Right cardiac atrium (tissue), 5 donors: ENCODE measurements at regions not wholly inside any gene's neighbourhood (a gene's known extent, or its start where the extent isn't known, plus 50 kb on each side); places are given as distances from the start of the nearest gene placed in this dataset.
A peak's percentile ranks its signal among the peaks of the same experiment; 100 is the strongest.
"Not testable (repeated sequence)": the region's sequence is repeated elsewhere in the genome, so short reads cannot be mapped to it uniquely, and the experiment has no call there.

Source experiments
- ATAC-seq, 2 donors: fragments of 200-7000 bp; cut with Tn5 transposase; one replicate each; pipeline versions ENCODE4 v1.8.0 to v1.9.1; 2020; ENCODE audit warnings: moderate library complexity in 2 of 2, mild to moderate bottlenecking in 1 of 2
- DNase-seq, 3 donors: peaks; one replicate each; pipeline ENCODE4 v3.0.0-alpha.2; 2020
- H3K27ac ChIP-seq: one replicate; pipeline ENCODE4 v1.5.1; 2013; ENCODE audit warnings: mild to moderate bottlenecking, low read length, control low read depth, moderate library complexity
- H3K27me3 ChIP-seq: one replicate; pipeline ENCODE4 v1.6.1; 2013; ENCODE audit not compliant: control insufficient read depth, insufficient read depth
- H3K4me1 ChIP-seq: one replicate; pipeline ENCODE4 v1.6.1; 2013; ENCODE audit warnings: low read length; ENCODE audit not compliant: control insufficient read depth, insufficient read depth
- H3K4me3 ChIP-seq: one replicate; pipeline ENCODE4 v1.5.1; 2013; ENCODE audit warnings: low read length, control low read depth
- H3K9me3 ChIP-seq: one replicate; pipeline ENCODE4 v1.6.1; 2013; ENCODE audit warnings: low read length; ENCODE audit not compliant: control insufficient read depth
- WGBS: extraction: QIAGEN DNeasy Blood & Tissue Kit; methylation state at CpG from one replicate; pipeline ENCODE4 v1.1.7; 2013; 5-methylcytosine and 5-hydroxymethylcytosine counted together
- intact Hi-C, 4 donors: fragments of 100-400 bp; cut with DNase I; formaldehyde crosslinking; loops; one replicate each; pipeline versions ENCODE4 v1.11.0 to v1.14.0; 2022 to 2023
- donor health status: healthy with polysubstance abuse.
- donor health status: DM: no; HTN: yes; CAD: no.
- donor health status: DM: no; HTN: no; CAD: no.
- donor health status: DM: no; HTN: yes; CAD: no; lungs with severe emphysema.
- donor health status: DM: yes; HTN: yes; CAD: no.

- H3K27me3 ChIP-seq, result no peaks in the 10 kb centered on the region
- no peaks in the 10 kb centered on the region for H3K4me1 ChIP-seq
- 84% methylated on average over 4 of the region's 4 CpGs for WGBS
- H3K27ac ChIP-seq, result no peak overlapping the region
- DNase-seq (no peak), ATAC-seq (no peak)
- intact Hi-C loops, result no loop called here
- no peaks in the 10 kb centered on the region for H3K9me3 ChIP-seq
- H3K4me3 ChIP-seq, result no peak overlapping the region
Observed at GRCh38 chr14:44612002-44612401, 104.9 kb upstream of the FSCB start.

GRCh38 chr14:44609876-44610510 lies 102.9 kb upstream of the FSCB start:
- Histone ChIP-seq H3K27me3 (no peaks in the 10 kb centered on the region), H3K4me1 (no peaks in the 10 kb centered on the region), H3K9me3 (no peaks in the 10 kb centered on the region), H3K27ac (no peak overlapping the region), H3K4me3 (no peak overlapping the region)
- intact Hi-C loops, result no loop called here
- 50% methylated on average over 5 of the region's 5 CpGs for WGBS
- DNase-seq (no peak), ATAC-seq (no peak)

- DNase-seq (no peak), ATAC-seq (no peak)
- intact Hi-C loops, result no loop called here
- no peaks in the 10 kb centered on the region for H3K27me3 ChIP-seq
- no peaks in the 10 kb centered on the region for H3K9me3 ChIP-seq
- no peak overlapping the region for H3K27ac ChIP-seq
- H3K4me1 ChIP-seq, result no peaks in the 10 kb centered on the region
- WGBS, result 64% methylated on average over 1 of the region's 1 CpG
- no peak overlapping the region for H3K4me3 ChIP-seq
Observed at GRCh38 chr14:44609201-44609600, 102.1 kb upstream of the FSCB start.

GRCh38 chr14:44607701-44608100 lies 100.6 kb upstream of the FSCB start:
- intact Hi-C loops, result no loop called here

GRCh38 chr14:44606576-44606975 lies 99.5 kb upstream of the FSCB start:
- WGBS, result 76% methylated on average over 3 of the region's 3 CpGs
- no peaks in the 10 kb centered on the region for H3K9me3 ChIP-seq
- ATAC-seq (no peak), DNase-seq (no peak)
- no peak overlapping the region for H3K4me3 ChIP-seq
- no peaks in the 10 kb centered on the region for H3K4me1 ChIP-seq
- H3K27ac ChIP-seq, result no peak overlapping the region
- intact Hi-C loops, result no loop called here
- no peaks in the 10 kb centered on the region for H3K27me3 ChIP-seq

More at GRCh38 chr14:44607701-44608100, 100.6 kb upstream of the FSCB start:
- H3K9me3 ChIP-seq, result no peaks in the 10 kb centered on the region
- ATAC-seq, result no peak
- DNase-seq, result no peak
- 93% methylated on average over 1 of the region's 1 CpG for WGBS
- no peak overlapping the region for H3K27ac ChIP-seq
- H3K4me3 ChIP-seq, result no peak overlapping the region
- no peaks in the 10 kb centered on the region for H3K27me3 ChIP-seq
- no peaks in the 10 kb centered on the region for H3K4me1 ChIP-seq

- H3K27ac ChIP-seq, H3K4me3 ChIP-seq, ATAC-seq, intact Hi-C loops, H3K9me3 ChIP-seq, H3K27me3 ChIP-seq, H3K4me1 ChIP-seq: not testable (repeated sequence)
- peak in 1 of 3 donors; percentile 39 for DNase-seq
- 97% methylated on average over 37 of the region's 37 CpGs for WGBS
Observed at GRCh38 chr14:44601266-44601665, 94.2 kb upstream of the FSCB start.

- Histone ChIP-seq H3K27ac (no peak overlapping the region), H3K9me3 (no peaks in the 10 kb centered on the region), H3K4me1 (no peaks in the 10 kb centered on the region), H3K4me3 (no peak overlapping the region), H3K27me3 (no peaks in the 10 kb centered on the region)
- 86% methylated on average over 3 of the region's 3 CpGs for WGBS
- no peak for DNase-seq
- intact Hi-C loops, result no loop called here
- ATAC-seq, result no peak
Observed at GRCh38 chr14:44589180-44589579, 82.1 kb upstream of the FSCB start.

- Histone ChIP-seq H3K4me3 (no peak overlapping the region), H3K27me3 (no peaks in the 10 kb centered on the region), H3K4me1 (no peaks in the 10 kb centered on the region), H3K27ac (no peak overlapping the region), H3K9me3 (no peaks in the 10 kb centered on the region)
- intact Hi-C loops, result no loop called here
- ATAC-seq (no peak), DNase-seq (no peak)
Observed at GRCh38 chr14:44586910-44587309, 79.8 kb upstream of the FSCB start.

GRCh38 chr14:44576356-44576755 lies 69.3 kb upstream of the FSCB start:
- Histone ChIP-seq H3K27me3 (no peaks in the 10 kb centered on the region), H3K27ac (no peak overlapping the region), H3K4me1 (no peaks in the 10 kb centered on the region), H3K4me3 (no peak overlapping the region), H3K9me3 (no peaks in the 10 kb centered on the region)
- intact Hi-C loops, result no loop called here
- no peak for ATAC-seq
- DNase-seq, result no peak

GRCh38 chr14:44567997-44568396 lies 60.9 kb upstream of the FSCB start:
- H3K4me3 ChIP-seq, result no peak overlapping the region
- H3K27ac ChIP-seq, result no peak overlapping the region
- ATAC-seq, result no peak
- peak in 1 of 3 donors; percentile 37 for DNase-seq
- no peaks in the 10 kb centered on the region for H3K9me3 ChIP-seq
- WGBS, result 72% methylated on average over 1 of the region's 1 CpG
- no peaks in the 10 kb centered on the region for H3K4me1 ChIP-seq
- intact Hi-C loops, result no loop called here
- no peaks in the 10 kb centered on the region for H3K27me3 ChIP-seq

GRCh38 chr14:44565968-44566367 lies 58.9 kb upstream of the FSCB start:
- ATAC-seq (no peak), DNase-seq (no peak)
- intact Hi-C loops, result no loop called here
- Histone ChIP-seq H3K27ac (no peak overlapping the region), H3K9me3 (no peaks in the 10 kb centered on the region), H3K4me3 (no peak overlapping the region), H3K4me1 (no peaks in the 10 kb centered on the region), H3K27me3 (no peaks in the 10 kb centered on the region)

- intact Hi-C loops, result no loop called here
- 59% methylated on average over 2 of the region's 2 CpGs for WGBS
Observed at GRCh38 chr14:44564908-44565307, 57.8 kb upstream of the FSCB start.

More at GRCh38 chr14:44564908-44565307, 57.8 kb upstream of the FSCB start:
- no peak for DNase-seq
- no peak for ATAC-seq
- Histone ChIP-seq H3K9me3 (no peaks in the 10 kb centered on the region), H3K27me3 (no peaks in the 10 kb centered on the region), H3K4me1 (no peaks in the 10 kb centered on the region), H3K4me3 (no peak overlapping the region), H3K27ac (no peak overlapping the region)
